Stimulated activated naive CD8-positive, alpha-beta T cell treated with anti-CD3 and anti-CD28 coated beads, Interleukin-15, Interleukin-2, amounts not matched to agents 100 U/mL and 50 U/mL, for 24 hours (primary cell): ENCODE measurements at regions not wholly inside any gene's neighbourhood (a gene's known extent, or its start where the extent isn't known, plus 50 kb on each side); places are given as distances from the start of the nearest gene placed in this dataset.
"Not testable (repeated sequence)": the region's sequence is repeated elsewhere in the genome, so short reads cannot be mapped to it uniquely, and the experiment has no call there.

Source experiments
- ATAC-seq: fragments of 150-1000 bp; cut with Tn5 transposase; one replicate; pipeline ENCODE4 v1.10.0; 2021
- DNase-seq: peaks from one replicate; pipeline ENCODE4 v3.0.0; 2021

DNA sequence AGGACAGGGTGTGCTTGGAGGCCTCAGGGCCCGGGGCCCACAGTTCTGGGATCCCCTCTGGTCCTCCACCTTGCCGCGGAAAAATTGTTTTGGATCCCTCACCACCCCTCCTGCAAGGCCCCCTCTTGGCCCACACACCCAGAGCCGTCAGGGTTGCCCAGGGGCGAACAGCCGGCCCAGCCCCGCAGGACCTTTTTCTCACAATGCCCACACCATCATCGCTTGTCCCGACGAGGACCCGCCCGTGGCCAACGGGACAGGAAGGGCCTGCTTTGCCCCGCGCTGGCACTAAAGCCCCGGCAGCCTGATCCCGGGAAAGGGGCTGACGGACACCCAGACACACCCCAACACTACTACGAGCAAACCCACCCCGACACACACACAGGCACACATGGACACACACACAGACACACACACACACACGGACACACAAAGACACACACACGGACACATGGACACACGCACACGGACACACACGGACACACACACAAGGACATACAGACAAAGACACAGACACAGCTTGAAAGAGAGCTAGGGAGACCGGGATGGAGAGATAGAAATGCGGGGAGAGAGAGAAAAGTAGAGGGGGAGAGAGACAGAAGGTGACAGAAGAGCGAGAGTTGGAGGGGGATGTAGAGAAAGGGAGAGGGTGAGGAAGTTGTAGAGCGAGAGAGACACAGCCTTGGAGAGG lies 1493.5 kb upstream of the DEFB115 start:
- DNase-seq (no peak), ATAC-seq (no peak)

DNA sequence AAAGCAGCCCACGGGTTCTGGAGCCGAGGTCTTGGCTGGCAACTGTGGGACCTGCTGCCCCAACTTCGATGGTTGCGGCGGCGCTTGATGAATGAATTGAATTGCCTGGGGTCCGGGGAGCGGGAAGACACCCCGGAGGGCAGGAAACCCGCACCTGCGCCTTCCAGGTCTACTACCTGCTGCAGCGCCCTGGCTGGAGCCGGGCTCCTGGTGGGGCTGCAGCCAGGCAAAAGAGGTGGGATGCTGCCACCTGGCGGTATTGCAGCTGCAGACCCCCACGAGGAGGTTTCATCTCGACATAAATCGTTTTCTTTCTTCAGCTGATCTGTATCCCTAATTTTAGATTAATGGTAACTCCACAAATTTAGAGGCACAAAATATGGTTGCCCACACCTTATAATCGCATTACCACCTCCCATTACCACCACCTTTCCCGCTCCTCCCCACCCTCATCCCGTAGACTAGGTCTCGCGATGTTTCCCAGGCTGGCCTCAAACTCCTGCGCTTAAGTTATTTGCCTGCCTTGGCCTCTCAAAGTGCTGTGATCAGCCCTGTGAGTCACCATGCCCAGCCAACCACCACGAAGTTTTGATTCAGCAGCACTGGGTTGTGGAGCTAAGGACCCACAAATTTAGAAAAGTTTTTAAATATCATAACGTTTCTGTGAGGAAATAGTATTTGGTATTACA lies 1492.4 kb upstream of the DEFB115 start:
- peak; percentile 32 for DNase-seq
- ATAC-seq: not testable (repeated sequence)

DNA sequence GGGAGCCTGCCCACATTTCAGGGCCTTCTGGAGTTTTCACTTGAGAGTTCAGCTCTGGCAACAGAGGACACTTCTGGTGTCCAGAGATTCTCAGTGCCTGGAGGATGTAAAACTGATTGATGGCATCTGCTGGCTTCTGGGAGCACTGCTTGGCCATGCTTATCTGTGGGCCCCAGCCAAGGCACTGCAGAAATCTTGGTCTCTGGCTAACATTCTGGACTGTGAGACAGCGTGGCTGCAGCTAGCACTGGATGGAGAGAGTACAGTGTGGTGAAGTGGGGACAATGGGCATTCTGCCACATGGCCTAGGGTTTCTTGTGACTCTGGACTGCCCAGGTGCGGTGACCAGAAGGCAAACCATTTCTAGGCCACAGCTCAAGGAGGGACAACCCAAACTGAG lies 1479.4 kb upstream of the DEFB115 start:
- ATAC-seq: not testable (repeated sequence)

DNA sequence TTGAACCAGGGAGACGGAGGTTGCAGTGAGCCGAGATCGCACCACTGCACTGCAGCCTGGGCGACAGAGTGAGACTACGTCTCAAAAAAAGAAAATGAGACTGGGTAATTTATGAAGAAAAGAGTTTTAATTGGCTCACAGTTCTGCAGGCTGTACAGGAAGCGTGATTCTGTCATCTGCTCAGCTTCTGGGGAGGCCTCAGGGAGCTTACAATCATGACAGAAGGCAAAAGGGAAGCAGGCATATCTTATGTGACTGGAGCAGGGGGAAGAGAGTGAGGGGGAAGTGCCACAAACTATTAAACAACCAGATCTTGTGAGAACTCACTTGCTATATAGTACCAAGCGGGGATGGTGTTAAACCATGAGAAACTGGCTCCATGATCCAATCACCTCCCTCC lies 1476.2 kb upstream of the DEFB115 start:
- DNase-seq, ATAC-seq: not testable (repeated sequence)

More for the DNA sequence above, 1479.4 kb upstream of the DEFB115 start:
- DNase-seq: not testable (repeated sequence)

DNA sequence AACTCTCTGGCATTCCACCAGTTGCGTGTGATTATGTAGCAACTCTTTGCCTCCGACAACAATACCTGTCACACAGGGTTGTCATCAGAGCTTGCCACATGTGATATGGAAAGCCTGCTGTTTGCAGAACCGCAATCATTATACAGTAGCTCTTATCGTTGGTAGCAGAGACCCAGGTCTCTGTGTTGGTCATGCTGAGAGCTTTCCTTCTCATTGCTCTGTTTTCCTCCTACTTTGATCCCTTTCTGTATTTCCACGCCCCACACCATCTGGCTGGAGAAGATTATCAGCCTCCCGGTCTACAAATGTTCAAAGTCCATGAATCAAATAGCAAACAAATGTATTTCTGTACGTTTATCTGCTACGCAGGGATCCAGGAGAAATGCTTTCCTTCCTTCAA lies 1475.6 kb upstream of the DEFB115 start:
- DNase-seq, ATAC-seq: not testable (repeated sequence)

DNA sequence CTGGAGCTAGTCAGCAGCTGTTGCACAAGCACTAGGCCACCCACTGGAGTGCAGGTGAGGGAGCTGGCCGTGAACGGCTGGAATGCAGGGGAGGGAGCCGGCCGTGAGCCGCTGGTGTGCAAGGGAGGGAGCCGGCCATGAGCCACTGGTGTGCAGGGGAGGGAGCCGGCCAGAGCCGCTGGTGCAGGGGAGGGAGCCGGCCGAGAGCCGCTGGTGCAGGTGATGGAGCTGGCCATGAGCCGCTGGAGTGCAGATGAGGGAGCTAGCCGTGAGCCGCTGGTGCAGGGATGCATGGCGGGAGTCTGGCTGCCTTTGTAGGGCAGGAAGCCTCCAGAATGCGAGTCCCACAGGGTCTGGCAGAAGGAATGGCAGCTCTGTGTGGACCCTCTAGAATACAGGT lies 1470.0 kb upstream of the DEFB115 start:
- not testable (repeated sequence) for DNase-seq, ATAC-seq

DNA sequence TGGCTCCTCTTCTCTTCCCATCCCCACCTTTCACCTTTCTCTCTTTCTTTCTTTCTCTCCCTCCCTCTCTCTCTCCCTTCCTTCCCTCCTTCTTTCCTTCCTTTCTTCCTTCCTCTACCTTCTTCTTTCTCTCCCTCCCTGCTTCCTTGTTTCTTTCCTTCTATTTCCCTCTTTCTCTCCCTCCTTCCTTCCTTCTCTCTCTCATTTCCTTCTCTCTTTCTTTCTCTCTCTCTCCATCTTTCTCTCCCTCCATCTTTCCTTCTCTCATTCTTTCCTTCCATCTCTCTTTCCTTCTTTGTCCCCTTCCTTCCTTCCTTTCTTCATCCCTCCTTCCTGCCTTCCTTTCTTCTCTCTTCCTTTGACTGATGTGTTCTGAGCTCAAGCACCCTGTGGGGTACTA lies 1467.0 kb upstream of the DEFB115 start:
- DNase-seq (no peak), ATAC-seq (no peak)

DNA sequence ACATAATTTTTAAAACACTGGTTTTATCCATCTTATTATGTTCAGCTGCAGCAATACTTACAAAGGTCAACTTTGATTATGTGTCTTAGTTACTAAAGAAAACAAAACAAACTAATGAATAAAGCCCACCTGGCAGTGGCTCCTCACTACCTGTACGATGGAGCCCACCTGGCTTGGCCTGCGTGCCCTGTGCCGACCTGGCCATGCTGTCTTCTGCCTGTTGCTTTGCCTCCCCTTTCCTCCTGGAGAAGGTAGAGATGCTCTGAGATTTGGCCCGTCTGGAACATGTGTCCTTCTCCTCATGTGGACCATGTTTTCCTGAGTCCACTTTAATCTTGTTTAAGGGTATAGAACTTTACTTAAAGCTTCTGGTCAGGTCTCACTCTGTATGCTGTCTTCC lies 1426.0 kb upstream of the DEFB115 start:
- ATAC-seq: not testable (repeated sequence)

DNA sequence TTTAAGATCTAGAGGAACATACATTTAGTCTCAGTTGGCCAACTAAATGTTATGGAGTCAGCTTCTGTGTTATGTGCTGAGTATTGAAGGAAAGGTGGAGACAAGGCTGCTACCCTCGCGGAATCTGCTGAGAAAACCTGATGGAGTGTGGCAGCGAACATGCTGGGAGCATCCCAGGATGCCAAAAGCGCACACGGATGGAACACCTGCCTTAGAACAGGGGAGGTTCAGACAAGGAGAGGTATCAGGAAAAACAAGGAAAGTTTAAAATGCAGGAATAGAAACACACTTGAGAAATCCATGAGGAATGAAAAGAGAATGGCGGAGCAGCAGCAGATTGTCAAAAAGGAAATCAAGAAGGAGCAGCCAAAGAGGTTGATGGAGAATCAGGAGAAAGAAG lies 1389.5 kb upstream of the DEFB115 start:
- DNase-seq, ATAC-seq: not testable (repeated sequence)

More for the DNA sequence above, 1426.0 kb upstream of the DEFB115 start:
- not testable (repeated sequence) for DNase-seq

DNA sequence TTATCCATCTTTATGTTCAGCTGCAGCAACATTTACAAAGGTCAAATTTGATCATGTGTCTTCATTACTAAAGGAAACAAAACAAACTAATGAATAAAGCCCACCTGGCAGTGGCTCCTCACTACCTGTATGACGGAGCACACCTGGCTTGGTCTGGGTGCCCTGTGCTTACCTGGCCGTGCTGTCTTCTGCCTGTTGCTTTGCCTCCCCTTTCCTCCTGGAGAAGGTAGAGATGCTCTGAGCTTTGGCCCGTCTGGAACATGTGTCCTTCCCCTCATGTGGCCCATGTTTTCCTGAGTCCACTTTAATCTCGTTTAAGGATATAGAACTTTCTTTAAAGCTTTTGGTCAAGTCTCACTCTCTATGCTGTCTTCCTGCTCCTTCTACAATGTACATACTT lies 1388.8 kb upstream of the DEFB115 start:
- DNase-seq, ATAC-seq: not testable (repeated sequence)

DNA sequence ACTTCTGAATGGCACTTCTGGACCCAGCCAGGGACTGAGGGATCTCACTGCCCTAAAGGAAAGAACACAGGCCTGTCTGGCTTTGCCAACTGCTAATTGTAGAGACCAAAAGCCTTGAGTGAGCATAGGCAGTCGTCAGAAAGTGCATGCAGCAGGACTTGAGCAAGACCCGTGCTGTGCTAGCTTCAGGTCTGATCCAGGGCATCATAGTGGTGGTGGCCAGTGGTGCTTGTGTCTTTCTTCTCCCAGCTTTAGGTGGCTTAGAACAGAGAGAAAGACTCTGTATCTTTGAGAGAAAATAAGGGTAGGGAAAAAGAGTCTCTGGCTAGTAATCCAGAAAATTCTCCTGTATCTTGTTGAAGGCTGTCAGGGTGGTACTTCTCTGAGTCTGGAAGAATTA lies 1385.6 kb upstream of the DEFB115 start:
- DNase-seq, ATAC-seq: not testable (repeated sequence)

DNA sequence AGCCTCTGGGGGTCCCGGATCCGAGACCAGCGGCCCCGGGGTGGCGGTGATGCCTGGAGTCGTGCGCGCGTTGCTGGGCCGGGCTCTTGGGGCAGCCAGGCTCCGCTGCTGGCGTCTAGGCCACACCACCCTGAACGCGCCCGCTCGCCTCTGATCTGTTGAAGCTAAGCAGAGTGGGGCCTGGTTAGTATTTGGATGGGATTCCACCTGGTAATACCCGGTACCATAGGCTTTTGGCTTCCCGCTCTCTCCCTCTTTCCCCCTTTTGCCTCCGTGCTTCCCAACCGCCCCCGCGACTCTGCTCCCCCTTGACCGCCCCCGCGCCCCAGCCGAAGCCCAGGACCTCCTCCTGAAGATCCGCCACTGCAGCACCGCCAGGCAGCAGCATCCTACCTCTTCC lies 1383.5 kb upstream of the DEFB115 start:
- ATAC-seq (peak; percentile 14), DNase-seq (peak; percentile 59)

DNA sequence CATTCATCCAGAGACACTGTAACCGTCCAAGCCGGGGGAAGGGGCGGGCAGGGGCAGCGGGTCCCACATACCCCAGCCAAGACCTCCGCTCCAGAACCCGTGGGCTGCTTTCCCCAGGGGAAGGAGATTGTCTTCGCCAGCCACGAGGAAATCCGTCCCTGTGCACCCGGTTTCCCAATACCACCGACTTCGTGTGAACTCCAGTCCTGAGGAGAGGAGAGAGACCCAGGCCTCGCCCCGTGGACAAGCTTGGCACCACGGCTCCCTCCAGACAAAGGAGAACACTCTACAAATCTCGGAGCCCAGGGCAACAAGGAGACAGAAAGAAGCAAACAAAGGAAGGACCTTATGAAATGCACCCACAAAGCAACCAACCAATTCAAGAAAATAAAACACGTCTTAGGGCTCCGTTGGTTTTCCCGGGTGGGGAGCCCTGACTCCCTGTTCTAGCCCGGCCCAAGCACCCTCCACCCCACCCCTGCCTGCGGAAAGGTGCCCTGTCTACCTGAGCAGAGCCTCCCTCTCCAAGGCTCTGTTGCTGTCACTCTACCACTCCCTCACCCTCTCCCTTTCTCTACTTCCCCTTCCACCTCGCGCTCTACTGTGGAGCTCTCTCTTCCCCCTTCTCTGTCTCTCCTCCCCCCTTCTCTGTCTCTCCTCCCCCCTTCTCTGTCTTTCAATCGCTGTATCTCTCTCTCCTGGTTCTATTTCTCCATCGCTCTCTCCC lies 1382.8 kb upstream of the DEFB115 start:
- DNase-seq: no peak
- ATAC-seq: no peak

DNA sequence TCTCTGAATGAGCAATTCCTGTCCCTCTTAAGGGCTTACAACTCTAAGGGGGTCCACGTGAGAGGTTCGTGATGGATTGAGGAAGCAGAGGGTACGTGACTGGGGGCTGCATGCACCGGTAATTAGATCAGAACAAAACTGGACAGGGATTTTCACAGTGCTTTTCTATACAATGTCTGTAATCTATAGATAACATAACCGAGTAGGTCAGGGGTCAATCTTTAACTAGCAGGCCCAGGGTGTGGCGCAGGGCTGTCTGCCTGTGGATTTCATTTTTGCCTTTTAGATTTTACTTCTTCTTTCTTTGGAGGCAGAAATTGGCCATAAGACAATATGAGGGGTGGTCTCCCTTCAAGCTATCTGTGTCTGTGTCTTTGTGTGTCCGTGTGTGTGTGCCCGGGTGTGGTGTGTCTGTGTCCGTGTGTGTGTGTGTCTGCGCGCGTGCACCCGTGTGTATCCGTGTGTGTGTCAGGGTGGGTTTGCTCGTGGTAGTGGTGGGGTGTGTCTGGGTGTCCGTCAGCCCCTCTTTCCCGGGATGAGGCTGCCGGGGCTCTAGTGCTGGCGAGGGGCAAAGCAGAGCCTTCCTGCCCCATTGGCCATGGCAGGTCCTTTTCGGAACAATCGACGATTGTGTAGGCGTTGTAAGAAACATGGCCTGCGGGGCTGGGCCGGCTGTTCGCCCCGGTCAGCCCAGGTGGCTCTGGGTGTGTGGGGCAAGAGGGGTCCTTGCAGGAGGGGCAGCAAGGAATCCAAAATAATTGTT lies 1382.0 kb upstream of the DEFB115 start:
- DNase-seq: not testable (repeated sequence)
- ATAC-seq: peak; percentile 45

DNA sequence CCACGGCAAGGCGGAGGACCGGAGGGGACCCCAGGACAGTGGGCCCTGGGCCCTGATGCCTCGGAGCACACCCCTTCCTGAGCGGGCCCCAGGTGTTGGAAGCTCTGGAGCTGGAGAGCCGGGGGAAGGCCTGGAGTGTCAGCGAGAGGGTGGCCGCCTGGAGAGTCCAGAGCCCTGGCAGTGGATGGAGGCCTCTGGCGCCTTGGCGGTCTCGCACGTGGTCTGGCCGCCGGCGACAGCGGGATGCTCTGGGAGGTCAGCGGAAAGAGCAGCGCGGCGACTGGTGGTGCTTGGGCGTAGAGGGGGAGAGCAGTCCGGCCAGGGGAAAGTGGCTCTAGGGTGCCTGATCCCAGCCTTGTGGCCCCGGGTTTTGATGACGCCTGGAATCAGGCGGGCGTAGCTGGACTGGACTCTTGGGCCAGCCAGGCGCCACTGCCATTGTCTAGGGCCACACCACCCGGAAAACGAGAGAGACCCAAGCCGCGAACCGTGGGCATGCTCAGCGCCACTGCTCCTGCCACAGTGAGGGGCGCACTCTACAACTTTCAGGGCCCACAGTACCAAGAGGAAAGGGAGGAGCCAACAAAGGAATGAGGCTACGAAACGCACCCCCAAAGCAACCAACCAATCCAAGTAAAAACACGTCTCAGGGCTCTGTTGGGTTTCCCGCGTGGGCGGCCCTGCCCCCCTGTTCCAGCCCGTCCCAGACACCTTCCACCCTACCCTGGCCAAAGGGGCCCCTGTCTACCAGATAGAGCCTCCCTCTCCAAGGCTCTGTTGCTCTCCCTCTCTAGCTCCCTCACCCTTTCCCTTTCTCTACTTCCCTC lies 1381.2 kb upstream of the DEFB115 start:
- not testable (repeated sequence) for ATAC-seq, DNase-seq

DNA sequence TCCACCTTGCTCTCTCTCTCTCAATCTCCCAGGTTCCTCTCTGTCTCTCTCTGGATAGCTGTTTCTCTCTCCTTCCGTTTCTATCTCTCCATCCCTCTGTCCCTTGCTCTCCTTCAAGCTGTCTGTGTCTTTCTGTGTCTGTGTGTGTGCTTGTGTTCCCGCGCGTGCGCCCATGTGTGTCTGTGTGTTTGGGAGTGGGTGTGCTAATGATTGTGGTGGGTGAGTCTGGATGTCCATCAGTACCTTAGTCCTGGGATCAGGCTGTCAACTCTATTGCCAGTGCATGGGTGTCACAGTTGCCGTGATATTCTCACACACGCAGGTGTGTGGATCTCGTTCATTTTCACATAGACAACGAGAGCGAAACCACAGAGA lies 1380.6 kb upstream of the DEFB115 start:
- DNase-seq (no peak), ATAC-seq (no peak)

DNA sequence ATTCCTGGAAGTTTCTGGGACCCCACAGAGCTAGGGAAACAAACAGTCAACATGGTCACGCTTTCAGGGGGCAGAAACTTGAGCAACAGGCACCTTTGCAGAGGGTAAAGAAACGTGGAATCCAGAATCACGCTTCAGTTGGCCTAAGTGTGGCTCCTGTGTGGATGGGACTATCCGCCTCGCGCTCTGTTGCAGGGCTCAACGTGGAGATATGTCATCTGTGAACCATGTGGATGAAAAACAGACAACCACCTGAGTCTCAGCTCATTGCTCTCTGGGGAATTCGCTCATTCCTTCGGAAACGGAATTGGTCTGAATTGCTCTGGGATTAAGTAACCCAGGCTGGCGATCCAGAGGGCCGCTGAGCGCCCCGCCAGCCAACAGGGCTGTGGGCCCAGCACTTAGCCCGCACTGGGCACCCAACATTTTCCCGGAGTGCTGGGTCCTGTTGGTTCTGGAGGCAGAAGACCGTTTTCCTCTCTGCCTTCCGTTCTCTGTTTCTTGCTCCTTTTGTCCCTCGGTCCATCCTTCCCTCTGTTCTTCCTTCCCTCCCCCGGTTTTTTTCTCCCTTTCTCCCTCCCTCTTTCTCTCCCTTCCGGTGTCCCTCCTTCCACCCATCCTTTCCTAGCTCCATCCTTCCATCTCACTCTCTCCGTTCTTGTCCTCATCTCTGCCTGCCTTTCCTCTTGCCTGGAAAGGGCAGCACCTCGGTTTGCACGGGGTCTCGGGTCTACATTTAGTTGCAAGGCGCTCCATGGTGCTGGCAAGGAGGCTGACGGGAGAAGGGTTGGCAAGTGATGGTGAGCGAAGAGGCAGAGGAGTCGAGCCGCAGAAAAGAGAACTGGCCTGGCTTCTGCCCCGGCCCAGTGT lies 1379.8 kb upstream of the DEFB115 start:
- DNase-seq, ATAC-seq: not testable (repeated sequence)

DNA sequence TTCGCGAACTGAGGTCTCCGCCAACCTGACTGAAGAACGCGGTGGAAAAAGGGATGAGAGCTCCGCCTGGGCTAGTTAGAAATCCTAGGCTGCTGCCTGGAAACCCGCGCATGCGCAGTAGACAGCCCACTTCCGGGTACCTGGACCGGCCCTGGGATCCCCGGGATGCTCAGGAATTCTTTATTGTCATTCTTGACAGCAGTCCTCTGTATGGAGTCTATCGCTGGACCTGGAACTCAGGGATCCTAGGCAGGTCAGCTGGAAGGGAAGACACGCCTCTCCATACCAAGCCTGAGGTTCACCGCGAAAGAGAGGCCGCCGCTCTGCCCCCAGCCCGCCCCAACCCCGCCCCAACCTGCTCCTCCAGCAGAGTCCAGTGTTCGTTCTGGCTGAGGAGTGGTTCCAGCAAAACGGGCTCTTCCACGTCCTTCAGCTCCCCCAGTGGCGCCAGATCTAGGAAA lies 1379.2 kb upstream of the DEFB115 start:
- peak; percentile 31 for ATAC-seq

DNA sequence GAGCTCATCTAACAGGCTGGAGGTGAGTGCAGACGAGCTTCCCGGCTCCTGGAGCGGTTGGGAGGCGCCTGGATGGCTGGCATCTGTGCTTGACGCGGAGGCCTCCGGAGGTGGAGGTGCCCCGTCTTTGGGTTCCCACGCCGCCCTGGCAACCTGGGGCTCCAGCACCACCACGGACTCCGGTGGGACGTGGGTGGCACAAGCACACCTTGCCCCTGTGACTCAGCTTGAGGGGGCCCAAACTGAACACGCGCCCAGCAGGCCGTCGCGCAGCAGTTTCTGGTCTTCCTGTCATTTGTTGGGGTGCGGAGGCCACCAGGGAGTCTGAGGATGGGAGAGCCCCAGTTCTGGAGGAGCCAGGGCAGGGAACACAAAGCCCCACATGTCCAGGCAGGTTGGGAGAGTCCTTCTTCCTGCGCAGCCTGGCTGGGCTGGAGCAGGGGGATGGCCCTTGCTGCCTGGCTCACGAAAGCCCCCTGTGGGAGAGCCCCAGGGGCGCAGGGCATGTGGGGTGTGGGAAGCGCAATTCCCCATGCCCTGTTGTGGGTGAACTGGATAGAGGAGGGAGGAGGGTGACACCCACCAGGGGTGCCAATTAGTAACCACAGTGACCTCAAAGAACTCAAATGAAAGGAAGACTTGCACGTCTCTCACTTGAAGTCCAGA lies 1378.6 kb upstream of the DEFB115 start:
- peak; percentile 28 for ATAC-seq
- no peak for DNase-seq

More for the DNA sequence above, 1379.2 kb upstream of the DEFB115 start:
- DNase-seq: no peak
